ENCODE measurements at regions not wholly inside any gene's neighbourhood (a gene's known extent, or its start where the extent isn't known, plus 50 kb on each side); places are given as distances from the start of the nearest gene placed in this dataset.

GRCh38 chr20:51166489-51166888 is 143.6 kb upstream of the KCNG1 start:
- Mint-ChIP-seq H3K4me1 (ENCODE audit: low read depth) (peaks cover 5% of the 10 kb centered on the region), H3K27ac (ENCODE audit: unreplicated experiment) (no peak overlapping the region), H3K4me3 (ENCODE audit: unreplicated experiment) (no peak overlapping the region), H3K27me3 (ENCODE audit: low read depth) (peaks cover 10% of the 10 kb centered on the region), H3K9me3 (ENCODE audit: low read depth) (peaks cover 9% of the 10 kb centered on the region), H3K36me3 (ENCODE audit: low read depth) (peaks cover 1% of the 10 kb centered on the region)
- no peak for TF ChIP-seq CTCF (IDR thresholded peaks at IDR 0.05)
- no peak for DNase-seq (ENCODE audit: low spot score)

- DNase-seq (ENCODE audit: low spot score) = no peak
- H3K4me3 Mint-ChIP-seq (ENCODE audit: unreplicated experiment) = no peak overlapping the region
- H3K27me3 Mint-ChIP-seq (ENCODE audit: low read depth) = peaks cover 17% of the 10 kb centered on the region
- H3K36me3 Mint-ChIP-seq (ENCODE audit: low read depth) = no peaks in the 10 kb centered on the region
- H3K4me1 Mint-ChIP-seq (ENCODE audit: low read depth) = peaks cover 5% of the 10 kb centered on the region
- peaks cover 9% of the 10 kb centered on the region for H3K9me3 Mint-ChIP-seq (ENCODE audit: low read depth)
- no peak overlapping the region for H3K27ac Mint-ChIP-seq (ENCODE audit: unreplicated experiment)
- TF ChIP-seq CTCF (IDR thresholded peaks at IDR 0.05) = no peak
Observed at GRCh38 chr20:51165131-51165530, 142.2 kb upstream of the KCNG1 start.

DNA sequence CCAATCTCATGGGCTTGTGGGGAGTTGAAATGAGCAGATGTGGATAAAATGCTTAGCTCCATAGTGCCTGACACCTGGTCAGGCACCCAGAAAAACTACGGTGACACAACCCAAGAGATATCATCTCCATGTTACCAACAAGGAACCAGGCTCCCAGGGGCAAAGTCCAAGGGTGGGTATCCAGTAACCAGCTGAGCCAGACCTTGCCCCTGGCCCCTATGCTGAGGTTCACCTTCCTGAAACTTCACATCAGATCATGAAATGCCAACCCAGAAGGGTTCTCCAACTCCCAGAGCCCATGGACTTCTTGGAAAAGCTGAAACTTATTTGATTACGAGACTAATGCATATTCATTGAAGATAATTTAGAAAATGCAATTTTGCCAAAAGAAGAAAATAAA is 141.8 kb upstream of the KCNG1 start:
- Mint-ChIP-seq H3K27me3 (ENCODE audit: low read depth) (peaks cover 17% of the 10 kb centered on the region), H3K27ac (ENCODE audit: unreplicated experiment) (no peak overlapping the region), H3K4me1 (ENCODE audit: low read depth) (peaks cover 3% of the 10 kb centered on the region), H3K4me3 (ENCODE audit: unreplicated experiment) (no peak overlapping the region), H3K9me3 (ENCODE audit: low read depth) (peaks cover 8% of the 10 kb centered on the region), H3K36me3 (ENCODE audit: low read depth) (no peaks in the 10 kb centered on the region)
- no peak for DNase-seq (ENCODE audit: low spot score)
- no peak for TF ChIP-seq CTCF (IDR thresholded peaks at IDR 0.05)

DNA sequence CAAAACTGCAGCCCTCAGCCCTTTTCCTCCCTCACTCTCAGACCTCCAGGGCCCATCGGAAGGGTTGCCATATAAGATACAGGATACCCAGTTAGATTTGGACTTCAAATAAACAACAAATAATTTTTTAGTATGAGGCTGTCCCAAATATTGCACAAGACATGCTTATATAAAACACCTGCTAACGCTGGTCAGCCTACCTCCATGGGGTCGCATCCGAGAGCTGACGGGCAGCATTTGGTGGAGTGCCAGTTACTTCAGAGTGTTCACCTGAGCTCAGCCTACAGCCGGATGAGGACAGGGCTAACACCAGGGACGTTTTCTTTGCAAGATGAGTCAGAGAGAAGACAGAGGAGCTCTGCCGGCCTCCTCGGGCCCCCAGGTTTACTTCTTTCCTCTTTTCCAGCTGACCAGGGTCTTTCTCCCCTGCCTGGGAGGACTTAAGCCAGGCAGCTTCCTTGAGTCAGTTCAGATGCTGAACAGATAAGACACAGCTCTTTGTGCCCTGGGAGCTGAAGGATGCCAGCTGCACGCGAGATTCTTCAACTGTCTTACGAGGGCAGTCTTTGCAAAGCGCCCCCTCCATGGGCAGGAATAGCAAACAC is 141.2 kb upstream of the KCNG1 start:
- Mint-ChIP-seq H3K27me3 (ENCODE audit: low read depth) (peaks cover 21% of the 10 kb centered on the region), H3K4me3 (ENCODE audit: unreplicated experiment) (no peak overlapping the region), H3K4me1 (ENCODE audit: low read depth) (no peaks in the 10 kb centered on the region), H3K36me3 (ENCODE audit: low read depth) (no peaks in the 10 kb centered on the region), H3K9me3 (ENCODE audit: low read depth) (peaks cover 1% of the 10 kb centered on the region), H3K27ac (ENCODE audit: unreplicated experiment) (no peak overlapping the region)
- TF ChIP-seq CTCF (IDR thresholded peaks at IDR 0.05) = no peak
- no peak for DNase-seq (ENCODE audit: low spot score)

DNA sequence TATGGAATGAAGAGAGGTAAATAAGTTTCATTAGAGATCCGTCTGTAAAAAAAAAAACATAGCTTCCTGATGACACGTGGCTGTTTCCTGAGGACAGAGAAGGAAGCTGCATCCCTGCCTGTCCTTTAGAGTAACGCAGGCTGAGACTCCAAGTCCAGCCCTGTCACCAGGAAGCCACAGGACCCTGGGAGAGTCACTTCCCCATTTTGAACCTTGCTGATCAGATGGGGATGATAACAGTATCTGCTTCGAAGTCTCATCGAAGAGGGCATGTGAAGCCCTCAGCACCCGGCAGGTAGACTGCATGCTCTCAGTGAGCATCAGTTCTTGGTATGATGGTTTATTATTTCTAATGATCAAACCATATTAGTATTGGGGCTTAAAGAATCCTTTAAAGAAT is 139.1 kb upstream of the KCNG1 start:
- H3K4me1 Mint-ChIP-seq (ENCODE audit: low read depth) = no peaks in the 10 kb centered on the region
- no peak overlapping the region for H3K27ac Mint-ChIP-seq (ENCODE audit: unreplicated experiment)
- DNase-seq (ENCODE audit: low spot score) = no peak
- TF ChIP-seq CTCF (IDR thresholded peaks at IDR 0.05) = no peak
- H3K4me3 Mint-ChIP-seq (ENCODE audit: unreplicated experiment) = no peak overlapping the region
- H3K9me3 Mint-ChIP-seq (ENCODE audit: low read depth) = no peaks in the 10 kb centered on the region
- H3K27me3 Mint-ChIP-seq (ENCODE audit: low read depth) = peaks cover 28% of the 10 kb centered on the region
- H3K36me3 Mint-ChIP-seq (ENCODE audit: low read depth) = no peaks in the 10 kb centered on the region

All from chondrocyte (in vitro differentiated cells).